SK-MEL-5 (cell line): ENCODE measurements at regions not wholly inside any gene's neighbourhood (a gene's known extent, or its start where the extent isn't known, plus 50 kb on each side); places are given as distances from the start of the nearest gene placed in this dataset.

Source experiments
- DNase-seq: peaks from one replicate; pipeline ENCODE4 v3.0.0-alpha.2; 2016; ENCODE audit warnings: low read depth, low spot score
- in situ Hi-C: cut with HindIII; loops from 2 replicates; pipeline ENCODE4 v1.10.0; 2016; ENCODE audit warnings: low sequenced_read_pairs, high pct_unique_total_duplicates, low pct_unique_long_range_greater_than_20kb

DNA sequence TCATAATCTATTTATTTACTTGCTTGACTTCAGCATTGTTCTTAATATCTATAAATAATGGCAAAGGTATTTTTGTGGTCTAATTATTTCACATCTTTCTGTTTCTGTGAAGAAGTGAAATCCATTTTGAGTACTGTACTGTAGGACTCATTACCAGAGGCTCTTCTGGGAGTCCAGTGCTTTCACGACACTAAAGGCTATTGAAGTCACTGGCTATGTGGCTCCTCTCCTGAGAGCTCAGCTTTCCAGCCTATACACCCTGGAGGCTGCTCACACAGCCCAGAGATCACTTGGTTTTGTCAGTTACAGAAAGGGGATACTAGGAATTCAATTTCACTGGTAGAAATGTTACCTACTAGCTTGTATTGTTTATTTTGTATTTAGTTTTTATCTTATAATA, 547.3 kb downstream of the TAF11L14 start:
- DNase-seq = no peak
- in situ Hi-C loops = no loop called here

DNA sequence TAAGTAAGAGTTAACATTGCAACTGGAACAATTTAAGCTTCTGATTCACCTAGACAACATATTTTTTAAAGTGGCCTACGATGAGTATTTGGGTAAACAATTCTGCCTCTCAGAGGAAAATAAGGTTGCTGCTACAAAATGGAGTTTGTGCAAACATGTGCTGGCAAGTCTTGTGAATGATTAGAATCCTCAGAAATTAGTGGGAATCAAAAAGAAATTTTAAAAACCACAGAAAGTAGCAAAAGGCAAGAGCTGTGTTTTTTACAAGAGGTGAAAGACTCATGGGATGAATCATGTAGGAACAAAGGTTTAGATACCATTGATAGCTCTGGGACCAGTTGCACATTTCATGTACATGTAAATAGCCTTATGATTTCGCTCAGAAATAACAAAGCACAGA, 561.6 kb downstream of the TAF11L14 start:
- in situ Hi-C loops = no loop called here

DNA sequence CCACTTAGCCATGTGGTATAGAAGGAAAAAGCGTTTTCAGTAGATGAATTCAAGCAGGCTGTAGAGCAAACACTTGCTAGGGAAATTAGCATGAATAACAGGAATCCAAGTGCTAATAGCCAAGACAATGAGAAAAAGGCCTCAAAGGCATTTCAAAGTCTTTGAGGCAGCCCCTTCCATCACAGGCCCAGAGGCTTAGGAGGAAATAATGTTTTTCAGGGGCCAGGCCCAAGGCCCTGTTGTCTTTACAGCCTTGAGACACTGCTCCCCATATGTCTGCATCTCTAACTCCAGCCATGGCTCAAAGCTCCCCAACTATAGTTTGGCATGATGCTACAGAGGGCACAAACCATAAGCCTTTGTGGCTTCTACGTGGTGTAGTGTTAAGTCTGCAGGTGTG, 563.5 kb downstream of the TAF11L14 start:
- DNase-seq = no peak
- in situ Hi-C loops = no loop called here

More for the DNA sequence above, 561.6 kb downstream of the TAF11L14 start:
- DNase-seq = no peak

GRCh38 chr5:18202164-18202563, 567.9 kb downstream of the TAF11L14 start:
- DNase-seq = no peak
- in situ Hi-C loops = no loop called here

DNA sequence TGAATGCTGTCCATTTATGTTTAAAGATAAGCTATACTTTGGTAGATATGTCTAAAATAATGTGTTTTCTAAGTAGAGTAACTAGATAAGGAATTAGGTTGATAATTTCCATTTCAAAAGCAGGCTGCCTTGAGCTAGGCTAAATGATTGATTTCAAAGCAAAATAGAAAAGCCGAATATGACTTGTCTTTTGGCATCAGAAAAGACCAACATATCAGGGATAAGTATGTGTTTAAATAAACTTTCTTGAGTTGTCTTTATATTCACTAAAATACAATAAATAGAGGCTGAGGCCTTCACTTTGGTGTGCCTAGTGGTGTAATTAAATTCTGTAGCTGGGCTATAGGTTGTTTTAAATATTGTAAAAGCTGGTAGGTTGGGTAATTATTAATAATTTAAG, 569.0 kb downstream of the TAF11L14 start:
- in situ Hi-C loops = no loop called here

DNA sequence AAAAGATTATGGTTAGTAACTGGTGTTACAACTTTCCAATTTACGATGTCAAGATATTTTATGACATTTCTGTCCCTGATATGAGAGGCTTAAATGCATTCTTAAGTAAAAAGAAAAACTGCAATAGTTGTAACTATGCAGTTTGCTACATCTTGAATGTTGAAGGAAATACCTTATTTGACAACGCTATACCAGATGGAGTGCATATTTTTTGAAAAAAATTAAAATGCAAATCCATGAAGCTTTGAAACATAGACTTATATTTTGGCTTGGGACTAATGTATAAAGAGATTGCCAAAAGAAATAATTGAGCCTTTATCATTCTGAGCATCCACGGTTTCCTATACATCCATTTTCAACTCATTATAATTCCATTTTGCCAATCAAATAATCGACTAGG, 579.4 kb downstream of the TAF11L14 start:
- in situ Hi-C loops = no loop called here
- no peak for DNase-seq

More for the DNA sequence above, 569.0 kb downstream of the TAF11L14 start:
- DNase-seq = no peak

DNA sequence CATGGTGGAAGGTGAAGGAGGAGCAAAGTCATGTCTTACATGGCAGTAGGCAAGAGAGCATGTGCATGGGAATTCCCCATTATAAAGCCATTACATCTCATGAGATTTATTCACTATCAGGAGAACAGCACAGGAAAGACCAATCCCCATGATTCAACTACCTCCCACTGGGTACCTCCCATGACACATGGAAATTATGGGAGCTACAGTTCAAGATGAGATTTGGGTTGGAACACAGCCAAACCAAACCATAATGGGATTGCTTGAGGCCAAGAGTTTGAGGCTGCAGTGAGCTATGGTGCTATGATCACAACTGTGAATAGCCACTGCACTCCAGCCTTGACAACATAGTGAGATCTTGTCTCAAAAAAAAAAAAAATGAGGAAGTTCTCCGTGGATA, 581.8 kb downstream of the TAF11L14 start:
- no peak for DNase-seq
- in situ Hi-C loops = no loop called here

GRCh38 chr5:18216729-18217128, 582.5 kb downstream of the TAF11L14 start:
- no peak for DNase-seq
- in situ Hi-C loops = no loop called here

- in situ Hi-C loops = no loop called here
- no peak for DNase-seq
Observed at GRCh38 chr5:18219241-18219640, 585.0 kb downstream of the TAF11L14 start.

DNA sequence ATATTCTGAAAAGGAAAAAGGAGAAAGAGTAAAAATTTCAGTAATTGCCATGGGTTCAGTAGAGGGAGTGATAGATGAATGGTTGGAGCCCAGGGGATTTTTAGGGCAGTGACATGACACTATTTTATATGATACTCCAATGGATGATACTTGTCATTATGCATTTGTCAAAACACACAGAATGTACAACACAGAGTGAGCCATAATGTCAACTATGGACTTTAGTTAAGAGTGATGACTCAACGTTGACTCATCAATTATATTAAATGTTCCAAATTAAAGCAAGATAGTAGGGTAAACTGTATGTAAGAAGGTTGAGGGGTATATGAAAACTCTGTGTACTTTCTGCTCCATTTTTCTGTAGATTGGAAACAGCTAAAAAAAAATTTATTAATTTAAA, 586.4 kb downstream of the TAF11L14 start:
- no peak for DNase-seq
- in situ Hi-C loops = no loop called here

- no peak for DNase-seq
- in situ Hi-C loops = no loop called here
Observed at GRCh38 chr5:18236386-18236785, 602.1 kb downstream of the TAF11L14 start.

DNA sequence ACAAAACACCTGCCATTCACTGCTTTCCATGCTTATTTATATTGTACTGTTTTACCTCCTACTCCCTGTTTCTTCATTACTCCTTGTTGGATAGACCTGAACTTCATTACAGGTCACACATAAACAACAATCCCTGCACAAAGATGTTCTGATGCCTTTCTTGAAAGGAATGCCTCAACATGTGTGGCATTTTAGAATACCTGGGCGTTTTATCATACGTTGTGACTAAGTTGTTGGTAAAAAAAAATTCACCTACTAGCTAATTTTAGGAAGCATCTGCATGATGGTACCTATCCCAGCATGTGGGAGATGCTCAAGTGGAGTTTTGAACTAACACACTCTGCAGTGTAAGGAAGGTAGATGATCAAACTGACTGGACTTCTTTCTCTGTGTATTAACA, 604.1 kb downstream of the TAF11L14 start:
- in situ Hi-C loops = no loop called here
- DNase-seq = no peak

DNA sequence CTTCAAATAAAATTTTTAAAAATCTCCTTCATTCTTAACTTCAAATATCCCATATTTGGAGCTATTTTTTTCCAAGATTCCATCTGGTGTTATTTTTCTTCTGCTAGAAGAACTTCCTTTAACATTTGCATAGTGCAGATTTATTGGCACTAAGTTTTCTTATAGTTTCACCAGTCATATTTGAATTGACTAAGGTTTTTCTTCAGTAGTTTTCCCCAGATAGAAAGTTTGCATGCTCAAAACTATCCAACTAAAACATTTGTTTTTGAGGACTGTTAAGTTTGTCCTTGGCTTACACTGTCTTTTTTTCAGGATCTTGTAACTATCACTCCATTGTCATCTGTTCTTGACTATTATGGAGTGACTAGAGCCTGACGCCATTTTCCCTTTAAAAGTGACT, 606.7 kb downstream of the TAF11L14 start:
- in situ Hi-C loops = no loop called here
- DNase-seq = no peak

DNA sequence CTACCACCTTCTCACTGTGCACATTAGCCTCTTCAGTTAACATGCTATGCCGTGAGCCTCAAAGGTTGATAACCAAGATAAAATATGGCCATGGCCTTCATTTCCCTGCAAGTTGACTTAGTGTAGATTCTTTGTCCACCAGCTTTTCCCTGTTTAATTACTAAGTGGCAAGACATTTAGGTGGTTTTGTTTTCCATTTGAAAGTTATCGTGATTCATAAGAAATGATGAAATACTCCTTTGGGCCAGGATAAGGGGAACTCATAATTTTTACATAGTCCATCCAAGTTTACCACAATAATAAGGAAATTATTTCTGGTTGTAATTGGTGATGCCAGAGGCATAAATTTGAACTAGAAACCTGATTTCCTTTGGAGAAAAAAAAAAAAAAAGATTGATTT, 609.6 kb downstream of the TAF11L14 start:
- DNase-seq = no peak
- in situ Hi-C loops = no loop called here

GRCh38 chr5:18244309-18244708, 610.0 kb downstream of the TAF11L14 start:
- DNase-seq = no peak
- in situ Hi-C loops = no loop called here

GRCh38 chr5:18252559-18252958, 618.3 kb downstream of the TAF11L14 start:
- no peak for DNase-seq
- in situ Hi-C loops = no loop called here

GRCh38 chr5:18264126-18264882, 630.0 kb downstream of the TAF11L14 start:
- no peak for DNase-seq
- in situ Hi-C loops = no loop called here

DNA sequence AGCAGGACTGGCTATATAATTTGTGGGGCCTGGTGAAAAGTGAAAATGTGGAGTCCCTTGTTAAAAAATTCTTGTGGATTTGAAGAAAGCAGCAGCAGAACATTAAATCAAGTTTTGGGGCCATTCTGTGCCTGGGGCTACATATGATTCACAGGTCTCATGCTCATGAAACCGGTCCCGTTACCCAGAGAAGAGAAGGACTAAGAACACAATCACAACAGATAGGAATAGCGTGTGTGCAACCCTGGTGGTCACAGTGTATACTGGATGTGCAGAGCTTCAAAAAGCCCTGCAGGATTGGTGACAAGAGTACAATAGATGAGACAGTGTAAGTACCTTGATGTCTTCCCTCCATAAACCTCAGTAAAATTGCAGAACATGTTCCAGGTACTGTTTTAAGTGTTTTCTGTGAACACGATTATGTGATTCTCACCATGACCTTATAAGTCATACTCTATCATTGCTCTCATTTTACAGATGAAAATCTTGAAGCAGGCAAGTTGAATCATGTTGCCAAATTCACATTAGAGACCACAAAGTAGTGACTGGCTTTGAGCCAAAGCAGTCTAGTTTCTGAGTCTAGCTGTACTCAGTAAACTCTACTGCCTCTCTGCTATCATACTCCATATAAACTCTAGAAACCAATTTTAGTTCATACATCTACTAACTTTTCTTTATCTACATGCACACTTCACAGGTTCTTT, 636.5 kb downstream of the TAF11L14 start:
- in situ Hi-C loops = no loop called here

GRCh38 chr5:18276939-18277338, 642.7 kb downstream of the TAF11L14 start:
- no peak for DNase-seq
- in situ Hi-C loops = no loop called here

More for the DNA sequence above, 636.5 kb downstream of the TAF11L14 start:
- no peak for DNase-seq
